ENCODE measurements at regions not wholly inside any gene's neighbourhood (a gene's known extent, or its start where the extent isn't known, plus 50 kb on each side); places are given as distances from the start of the nearest gene placed in this dataset.

- no peak for TF ChIP-seq CTCF (conservative IDR thresholded peaks at IDR 0.05; ENCODE audit: low read length)
- no peak for TF ChIP-seq EZH2phosphoT487 (IDR thresholded peaks at IDR 0.05; ENCODE audit: borderline replicate concordance, low read depth, low read length)
Measured at GRCh38 chr17:27947005-27947406, 53.8 kb upstream of the LYRM9 start.

Measured in OCI-LY7 (cell line).